ENCODE measurements at regions not wholly inside any gene's neighbourhood (a gene's known extent, or its start where the extent isn't known, plus 50 kb on each side); places are given as distances from the start of the nearest gene placed in this dataset.
"Not testable (repeated sequence)": the region's sequence is repeated elsewhere in the genome, so short reads cannot be mapped to it uniquely, and the experiment has no call there.

- Histone ChIP-seq H3K27me3 (ENCODE audit: control insufficient read depth, insufficient read depth, low read length) (no peaks in the 10 kb centered on the region), H3K9ac (ENCODE audit: low read length) (no peak overlapping the region), H3K4me3 (ENCODE audit: low read length) (no peak overlapping the region), H3K4me1 (ENCODE audit: control insufficient read depth, insufficient read depth, low read length) (no peaks in the 10 kb centered on the region), H3K9me3 (ENCODE audit: control insufficient read depth, low read length) (no peaks in the 10 kb centered on the region), H3K36me3 (ENCODE audit: control insufficient read depth, insufficient read depth, low read length) (no peaks in the 10 kb centered on the region)
Observed at GRCh38 chr3:106454497-106454896, 585.7 kb upstream of the CBLB start.

DNA sequence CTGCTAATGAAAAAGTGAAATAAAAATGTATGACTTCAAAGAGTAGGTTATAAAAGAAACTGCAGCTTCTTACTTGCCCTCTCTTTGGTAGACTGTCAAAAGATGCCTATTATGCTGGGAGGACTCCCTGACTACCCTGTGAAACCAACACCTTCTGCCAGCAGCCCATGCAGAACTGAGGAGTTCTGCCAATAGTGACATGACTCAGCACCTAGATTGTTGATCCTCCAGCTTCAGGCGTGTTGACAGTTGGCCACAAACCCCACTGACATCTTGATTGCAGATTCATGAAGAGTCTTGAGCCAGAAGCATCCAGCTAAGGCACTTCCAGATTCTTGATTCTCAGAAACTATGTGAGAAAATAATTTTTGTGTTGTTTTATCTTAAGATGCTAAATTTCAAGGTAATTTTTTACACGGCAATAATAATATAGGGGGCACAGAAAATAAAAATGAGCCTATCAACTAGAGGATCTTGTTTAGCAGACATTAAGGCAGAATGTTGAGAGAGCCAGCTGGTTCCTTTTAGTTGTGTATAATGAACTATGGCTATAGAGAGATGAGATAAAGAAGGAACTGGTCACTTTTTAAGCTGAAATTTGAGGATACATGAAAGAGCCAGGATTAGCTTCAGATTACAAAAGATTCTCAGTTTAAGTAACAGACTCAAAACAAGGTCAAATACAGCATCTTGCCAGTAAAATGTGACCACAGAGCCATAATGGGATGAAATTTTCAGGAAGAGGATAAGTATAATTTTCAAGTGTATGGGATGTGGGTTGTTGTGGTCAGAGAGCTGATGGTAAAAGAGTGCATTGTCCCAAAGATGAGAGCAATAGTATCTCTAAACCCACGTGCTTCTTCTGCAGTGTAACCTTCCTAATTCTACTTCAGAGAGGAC, 588.7 kb upstream of the CBLB start:
- no peaks in the 10 kb centered on the region for H3K4me1 ChIP-seq (ENCODE audit: control insufficient read depth, insufficient read depth, low read length)
- H3K36me3 ChIP-seq (ENCODE audit: control insufficient read depth, insufficient read depth, low read length), result no peaks in the 10 kb centered on the region
- H3K9me3 ChIP-seq (ENCODE audit: control insufficient read depth, low read length), result no peaks in the 10 kb centered on the region
- H3K9ac ChIP-seq (ENCODE audit: low read length), result no peak overlapping the region
- no peaks in the 10 kb centered on the region for H3K27me3 ChIP-seq (ENCODE audit: control insufficient read depth, insufficient read depth, low read length)
- H3K4me3 ChIP-seq (ENCODE audit: low read length), result no peak overlapping the region

DNA sequence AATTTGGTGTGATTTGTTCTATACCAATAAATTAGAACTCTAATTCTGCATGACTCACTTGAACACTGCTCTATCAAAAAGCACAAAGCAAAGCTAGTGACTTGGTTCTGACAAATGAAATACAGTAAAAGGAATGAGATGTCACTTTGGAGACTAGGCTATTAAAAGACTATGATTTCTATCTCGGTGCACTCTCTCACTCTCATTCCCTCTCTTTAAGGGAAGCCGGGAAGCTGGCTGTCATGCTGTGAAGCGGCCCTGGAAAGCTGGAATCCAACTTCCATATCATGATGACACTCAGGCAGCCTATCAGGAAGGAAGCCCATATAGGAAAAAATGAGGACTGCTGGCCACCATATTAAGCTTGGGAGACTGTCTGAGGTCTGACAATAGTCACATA, 590.1 kb upstream of the CBLB start:
- H3K36me3 ChIP-seq (ENCODE audit: control insufficient read depth, insufficient read depth, low read length), result no peaks in the 10 kb centered on the region
- H3K9me3 ChIP-seq (ENCODE audit: control insufficient read depth, low read length), result no peaks in the 10 kb centered on the region
- H3K4me3 ChIP-seq (ENCODE audit: low read length), result no peak overlapping the region
- H3K27me3 ChIP-seq (ENCODE audit: control insufficient read depth, insufficient read depth, low read length), result no peaks in the 10 kb centered on the region
- H3K9ac ChIP-seq (ENCODE audit: low read length), result no peak overlapping the region
- H3K4me1 ChIP-seq (ENCODE audit: control insufficient read depth, insufficient read depth, low read length), result no peaks in the 10 kb centered on the region

- Histone ChIP-seq H3K9ac (ENCODE audit: low read length) (no peak overlapping the region), H3K4me1 (ENCODE audit: control insufficient read depth, insufficient read depth, low read length) (no peaks in the 10 kb centered on the region), H3K9me3 (ENCODE audit: control insufficient read depth, low read length) (no peaks in the 10 kb centered on the region), H3K4me3 (ENCODE audit: low read length) (no peak overlapping the region), H3K27me3 (ENCODE audit: control insufficient read depth, insufficient read depth, low read length) (no peaks in the 10 kb centered on the region), H3K36me3 (ENCODE audit: control insufficient read depth, insufficient read depth, low read length) (no peaks in the 10 kb centered on the region)
Observed at GRCh38 chr3:106466881-106467280, 598.1 kb upstream of the CBLB start.

DNA sequence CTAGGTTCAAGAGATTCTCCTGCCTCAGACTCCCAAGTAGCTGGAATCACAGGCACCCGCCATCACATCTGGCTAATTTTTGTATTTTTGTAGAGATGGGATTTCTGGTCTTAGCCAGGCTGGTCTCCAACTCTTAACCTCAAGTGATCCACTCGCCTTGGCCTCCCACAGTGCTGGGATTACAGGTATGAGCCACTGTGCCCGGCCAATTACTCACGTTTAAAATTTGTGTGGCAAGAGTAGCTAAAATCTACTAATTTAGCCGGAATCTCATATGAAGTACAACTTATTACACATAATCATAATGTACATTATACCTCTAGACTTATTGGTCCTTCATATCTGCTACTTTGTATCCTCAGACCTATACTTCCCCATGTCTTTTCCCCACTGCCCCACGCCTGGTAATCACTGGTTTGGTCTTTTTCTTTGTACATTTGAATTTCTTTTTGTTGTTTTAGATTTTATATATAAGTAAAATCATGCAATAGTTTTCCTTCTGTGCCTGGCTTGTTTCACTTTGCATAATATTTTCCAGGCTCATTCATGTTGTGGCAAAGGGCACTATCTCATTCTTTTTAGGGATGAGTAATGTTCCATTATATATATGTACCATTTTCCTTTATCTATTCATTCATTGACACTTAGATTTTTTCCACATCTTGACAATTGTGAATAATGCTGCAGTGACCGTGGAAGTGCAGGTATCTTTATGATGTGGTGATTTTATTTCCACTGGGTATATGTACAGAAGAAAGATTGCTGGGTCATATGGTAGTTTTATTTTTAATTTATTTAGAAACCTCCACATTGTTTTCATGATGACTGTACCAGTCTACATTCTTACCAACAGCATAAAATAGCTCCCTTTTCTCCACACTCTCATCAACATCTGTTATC, 605.0 kb upstream of the CBLB start:
- no peaks in the 10 kb centered on the region for H3K9me3 ChIP-seq (ENCODE audit: control insufficient read depth, low read length)
- no peak overlapping the region for H3K9ac ChIP-seq (ENCODE audit: low read length)
- no peaks in the 10 kb centered on the region for H3K36me3 ChIP-seq (ENCODE audit: control insufficient read depth, insufficient read depth, low read length)
- H3K4me3 ChIP-seq (ENCODE audit: low read length), result no peak overlapping the region
- H3K27me3 ChIP-seq (ENCODE audit: control insufficient read depth, insufficient read depth, low read length), result no peaks in the 10 kb centered on the region
- no peaks in the 10 kb centered on the region for H3K4me1 ChIP-seq (ENCODE audit: control insufficient read depth, insufficient read depth, low read length)

DNA sequence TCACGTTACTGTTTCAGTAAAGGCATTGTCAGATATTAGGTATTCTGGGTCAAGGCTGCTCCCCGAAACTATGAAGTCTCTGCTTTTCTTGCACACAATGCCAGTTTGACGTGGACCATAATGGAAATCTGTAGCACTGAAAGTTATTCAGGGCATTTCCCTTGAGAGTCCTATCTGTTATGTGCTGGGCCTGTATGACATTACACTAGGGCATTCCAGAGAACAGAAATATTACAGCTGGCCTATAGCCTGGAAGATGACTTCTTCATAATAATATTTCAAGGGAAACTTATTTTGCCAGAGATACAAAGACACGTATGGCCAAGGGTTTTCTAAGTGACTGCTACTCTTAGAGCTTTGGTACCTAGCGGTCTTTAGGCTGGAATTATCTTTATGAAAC, 613.6 kb upstream of the CBLB start:
- no peaks in the 10 kb centered on the region for H3K36me3 ChIP-seq (ENCODE audit: control insufficient read depth, insufficient read depth, low read length)
- no peaks in the 10 kb centered on the region for H3K27me3 ChIP-seq (ENCODE audit: control insufficient read depth, insufficient read depth, low read length)
- H3K9me3 ChIP-seq (ENCODE audit: control insufficient read depth, low read length), result no peaks in the 10 kb centered on the region
- no peak overlapping the region for H3K4me3 ChIP-seq (ENCODE audit: low read length)
- H3K4me1 ChIP-seq (ENCODE audit: control insufficient read depth, insufficient read depth, low read length), result no peaks in the 10 kb centered on the region
- no peak overlapping the region for H3K9ac ChIP-seq (ENCODE audit: low read length)

DNA sequence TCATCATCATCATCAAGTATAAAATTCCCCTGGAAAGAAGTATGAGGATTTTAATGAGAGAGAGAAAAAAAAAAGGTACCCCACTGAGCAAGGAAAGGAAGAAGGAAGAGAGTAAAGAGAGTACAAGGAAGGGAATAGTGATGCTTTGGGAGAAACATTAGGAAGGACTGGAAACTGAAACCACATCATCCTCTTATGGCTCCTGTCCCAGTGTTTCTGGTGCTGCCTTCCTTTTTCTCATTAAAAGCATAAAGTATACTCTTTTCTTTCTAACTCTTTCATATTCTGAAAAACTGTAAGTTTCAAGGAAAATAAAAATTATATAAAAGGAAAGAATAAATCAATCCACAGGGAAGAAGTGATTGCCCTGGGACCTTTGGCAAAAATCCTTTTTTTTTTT, 616.4 kb upstream of the CBLB start:
- Histone ChIP-seq H3K9ac (ENCODE audit: low read length) (no peak overlapping the region), H3K9me3 (ENCODE audit: control insufficient read depth, low read length) (no peaks in the 10 kb centered on the region), H3K36me3 (ENCODE audit: control insufficient read depth, insufficient read depth, low read length) (no peaks in the 10 kb centered on the region), H3K4me1 (ENCODE audit: control insufficient read depth, insufficient read depth, low read length) (no peaks in the 10 kb centered on the region), H3K4me3 (ENCODE audit: low read length) (no peak overlapping the region), H3K27me3 (ENCODE audit: control insufficient read depth, insufficient read depth, low read length) (no peaks in the 10 kb centered on the region)

GRCh38 chr3:106485802-106486201, 617.0 kb upstream of the CBLB start:
- Histone ChIP-seq H3K4me3 (ENCODE audit: low read length) (no peak overlapping the region), H3K27me3 (ENCODE audit: control insufficient read depth, insufficient read depth, low read length) (no peaks in the 10 kb centered on the region), H3K4me1 (ENCODE audit: control insufficient read depth, insufficient read depth, low read length) (no peaks in the 10 kb centered on the region), H3K36me3 (ENCODE audit: control insufficient read depth, insufficient read depth, low read length) (no peaks in the 10 kb centered on the region), H3K9me3 (ENCODE audit: control insufficient read depth, low read length) (no peaks in the 10 kb centered on the region), H3K9ac (ENCODE audit: low read length) (no peak overlapping the region)

- not testable (repeated sequence) for H3K4me1 ChIP-seq (ENCODE audit: control insufficient read depth, insufficient read depth, low read length); H3K36me3 ChIP-seq (ENCODE audit: control insufficient read depth, insufficient read depth, low read length); H3K9ac ChIP-seq (ENCODE audit: low read length); H3K9me3 ChIP-seq (ENCODE audit: control insufficient read depth, low read length); H3K4me3 ChIP-seq (ENCODE audit: low read length); H3K27me3 ChIP-seq (ENCODE audit: control insufficient read depth, insufficient read depth, low read length)
Observed at GRCh38 chr3:106486945-106487639, 618.3 kb upstream of the CBLB start.

DNA sequence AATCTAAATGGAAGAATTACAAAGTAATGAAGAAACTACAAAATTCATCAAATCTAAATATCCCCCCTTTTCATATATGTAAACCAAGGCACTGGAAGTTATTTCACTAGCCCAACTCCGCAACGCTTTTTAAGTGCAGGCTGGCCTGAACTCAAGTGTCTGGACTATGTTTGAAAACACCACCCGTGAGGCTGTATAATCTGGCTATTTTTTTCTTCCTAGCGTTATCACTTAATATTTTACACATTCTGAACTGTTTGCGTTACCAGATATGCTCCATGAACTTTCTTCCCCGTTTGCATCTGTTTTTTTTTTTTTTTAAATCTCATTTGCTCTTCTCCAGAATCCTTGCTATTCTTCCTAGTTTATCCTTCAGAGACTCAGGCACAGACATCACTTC, 619.5 kb upstream of the CBLB start:
- no peaks in the 10 kb centered on the region for H3K36me3 ChIP-seq (ENCODE audit: control insufficient read depth, insufficient read depth, low read length)
- no peak overlapping the region for H3K4me3 ChIP-seq (ENCODE audit: low read length)
- H3K27me3 ChIP-seq (ENCODE audit: control insufficient read depth, insufficient read depth, low read length), result no peaks in the 10 kb centered on the region
- no peaks in the 10 kb centered on the region for H3K4me1 ChIP-seq (ENCODE audit: control insufficient read depth, insufficient read depth, low read length)
- H3K9me3 ChIP-seq (ENCODE audit: control insufficient read depth, low read length), result no peaks in the 10 kb centered on the region
- H3K9ac ChIP-seq (ENCODE audit: low read length), result no peak overlapping the region

DNA sequence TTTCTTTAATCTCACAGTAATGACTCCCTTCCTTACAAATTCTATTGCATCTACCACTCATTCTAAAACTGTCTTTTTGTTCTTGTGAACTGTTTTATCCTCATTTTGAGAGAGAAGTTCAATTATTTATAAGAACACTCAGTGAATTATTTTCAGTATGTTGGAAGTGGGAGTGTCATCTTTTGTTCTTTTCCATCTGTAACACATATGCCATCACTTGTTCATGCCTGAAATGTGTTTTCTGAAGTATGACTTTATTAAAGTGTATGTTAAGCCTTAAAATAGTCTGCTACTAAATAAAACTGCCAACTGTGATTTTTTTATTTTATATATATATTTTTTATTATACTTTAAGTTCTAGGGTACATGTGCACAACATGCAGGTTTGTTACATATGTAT, 623.0 kb upstream of the CBLB start:
- no peak overlapping the region for H3K9ac ChIP-seq (ENCODE audit: low read length)
- H3K9me3 ChIP-seq (ENCODE audit: control insufficient read depth, low read length), result no peaks in the 10 kb centered on the region
- no peaks in the 10 kb centered on the region for H3K36me3 ChIP-seq (ENCODE audit: control insufficient read depth, insufficient read depth, low read length)
- H3K27me3 ChIP-seq (ENCODE audit: control insufficient read depth, insufficient read depth, low read length), result no peaks in the 10 kb centered on the region
- no peaks in the 10 kb centered on the region for H3K4me1 ChIP-seq (ENCODE audit: control insufficient read depth, insufficient read depth, low read length)
- H3K4me3 ChIP-seq (ENCODE audit: low read length), result no peak overlapping the region

All from mucosa of stomach (tissue), 1 donor.